Upper lobe of left lung (tissue), 6 donors: ENCODE measurements at regions not wholly inside any gene's neighbourhood (a gene's known extent, or its start where the extent isn't known, plus 50 kb on each side); places are given as distances from the start of the nearest gene placed in this dataset.

Experiments used
- ATAC-seq, 2 donors: fragments of 200-7000 bp; cut with Tn5 transposase; one replicate each; pipeline ENCODE4 v1.9.1; 2022; ENCODE audit warnings: mild to moderate bottlenecking in 2 of 2, moderate library complexity in 2 of 2; ENCODE audit not compliant: low FRiP score in 2 of 2
- DNase-seq, 2 donors: peaks; one replicate each; pipeline ENCODE4 v3.0.0-alpha.2; 2019 to 2020
- H3K27ac ChIP-seq, 4 donors: fragments of 200-600 bp; sonication (generic); one replicate each; pipeline ENCODE4 v1.5.1; 2016 to 2019
- H3K27me3 ChIP-seq, 4 donors: fragments of 200-600 bp; sonication (generic); one replicate each; pipeline ENCODE4 v1.5.1; 2017 to 2019
- H3K36me3 ChIP-seq, 4 donors: fragments of 200-600 bp; sonication (generic); one replicate each; pipeline ENCODE4 v1.5.1; 2016 to 2019
- H3K4me1 ChIP-seq, 4 donors: fragments of 200-600 bp; sonication (generic); one replicate each; pipeline ENCODE4 v1.5.1; 2018 to 2019
- H3K4me3 ChIP-seq, 4 donors: fragments of 200-600 bp; sonication (generic); one replicate each; pipeline ENCODE4 v1.5.1; 2017 to 2019; ENCODE audit warnings: mild to moderate bottlenecking in 2 of 4, moderate library complexity in 1 of 4
- H3K9me3 ChIP-seq, 4 donors: fragments of 200-600 bp; sonication (generic); one replicate each; pipeline ENCODE4 v1.5.1; 2018 to 2019
- CTCF ChIP-seq, 6 experiments: fragments of 450-650 bp in 4 of 6; fragments of 200-600 bp in 2 of 6; sonication (generic) in 2 of 6; IDR thresholded peaks; one replicate each; pipeline ENCODE4 v1.5.1; 2016 to 2019; ENCODE audit warnings: antibody characterized with exemption in 6 of 6
- EP300 ChIP-seq, 4 donors: sonication (generic); formaldehyde crosslinking; IDR thresholded peaks; one replicate each; pipeline ENCODE4 v1.5.1; 2017; ENCODE audit warnings: antibody characterized with exemption in 4 of 4, control low read depth in 2 of 4
- POLR2A ChIP-seq, 4 donors: fragments of 450-650 bp; IDR thresholded peaks; one replicate each; pipeline ENCODE4 v1.5.1; 2016 to 2017; ENCODE audit warnings: antibody characterized with exemption in 4 of 4, mild to moderate bottlenecking in 2 of 4
- POLR2AphosphoS5 ChIP-seq, 2 donors: sonication (generic); formaldehyde crosslinking; IDR thresholded peaks; one replicate each; pipeline ENCODE4 v1.5.1; 2017; ENCODE audit warnings: antibody characterized with exemption in 2 of 2
- WGBS, 2 donors: methylation state at CpG; one replicate each; pipeline ENCODE4 v1.1.5; 2017 to 2018; 5-methylcytosine and 5-hydroxymethylcytosine counted together
- donor health status: DM: no; HTN: no; CAD: no; lungs with moderate emphysema.
- donor health status: DM: no; HTN: yes; CAD: no; lungs with severe emphysema.

- peaks cover 0 to 4% (median 0%) of the 10 kb centered on the region in 4 donors for H3K9me3 ChIP-seq
- no peaks in the 10 kb centered on the region for H3K27me3 ChIP-seq
- H3K36me3 ChIP-seq = no peaks in the 10 kb centered on the region
- H3K27ac ChIP-seq = no peak overlapping the region
- ATAC-seq = no peak
- no peak for DNase-seq
- H3K4me1 ChIP-seq = no peaks in the 10 kb centered on the region
- 80 to 87% methylated on average over 2 of the region's 2 CpGs for WGBS, 2 donors
- TF ChIP-seq POLR2AphosphoS5 (IDR thresholded peaks at IDR 0.05) = no peak
- TF ChIP-seq EP300 (IDR thresholded peaks at IDR 0.05) = no peak
- no peak for TF ChIP-seq CTCF (IDR thresholded peaks at IDR 0.05)
- TF ChIP-seq POLR2A (IDR thresholded peaks at IDR 0.05) = no peak
- H3K4me3 ChIP-seq = no peak overlapping the region
Measured at GRCh38 chr6:9504191-9504590, 910.7 kb downstream of the TFAP2A start.

GRCh38 chr6:9503111-9503761 is 911.6 kb downstream of the TFAP2A start:
- no peak for DNase-seq
- ATAC-seq = no peak
- 52 to 62% methylated on average over 7 of the region's 7 CpGs for WGBS, 2 donors
- H3K9me3 ChIP-seq = peaks cover 0 to 4% (median 0%) of the 10 kb centered on the region in 4 donors
- no peaks in the 10 kb centered on the region for H3K27me3 ChIP-seq
- no peak overlapping the region for H3K4me3 ChIP-seq
- no peaks in the 10 kb centered on the region for H3K36me3 ChIP-seq
- H3K4me1 ChIP-seq = no peaks in the 10 kb centered on the region
- H3K27ac ChIP-seq = no peak overlapping the region
- TF ChIP-seq POLR2A (IDR thresholded peaks at IDR 0.05) (no peak), POLR2AphosphoS5 (IDR thresholded peaks at IDR 0.05) (no peak), CTCF (IDR thresholded peaks at IDR 0.05) (no peak), EP300 (IDR thresholded peaks at IDR 0.05) (no peak)

GRCh38 chr6:9499709-9500108 is 915.2 kb downstream of the TFAP2A start:
- WGBS, 2 donors = 73 to 76% methylated on average over 4 of the region's 4 CpGs

GRCh38 chr6:9496837-9497236 is 918.0 kb downstream of the TFAP2A start:
- TF ChIP-seq POLR2AphosphoS5 (IDR thresholded peaks at IDR 0.05) (no peak), POLR2A (IDR thresholded peaks at IDR 0.05) (no peak), EP300 (IDR thresholded peaks at IDR 0.05) (no peak), CTCF (IDR thresholded peaks at IDR 0.05) (no peak)
- DNase-seq = no peak
- H3K27me3 ChIP-seq = no peaks in the 10 kb centered on the region
- WGBS, 2 donors = 83 to 84% methylated on average over 6 of the region's 6 CpGs
- H3K36me3 ChIP-seq = no peaks in the 10 kb centered on the region
- H3K27ac ChIP-seq = no peak overlapping the region
- peaks cover 0 to 4% (median 0%) of the 10 kb centered on the region in 4 donors for H3K9me3 ChIP-seq
- no peak overlapping the region for H3K4me3 ChIP-seq
- H3K4me1 ChIP-seq = no peaks in the 10 kb centered on the region
- no peak for ATAC-seq

More at GRCh38 chr6:9499709-9500108, 915.2 kb downstream of the TFAP2A start:
- DNase-seq (no peak), ATAC-seq (no peak)
- Histone ChIP-seq H3K27me3 (no peaks in the 10 kb centered on the region), H3K4me1 (no peaks in the 10 kb centered on the region), H3K36me3 (no peaks in the 10 kb centered on the region), H3K27ac (no peak overlapping the region), H3K4me3 (no peak overlapping the region), H3K9me3 (peaks cover 0 to 3% (median 0%) of the 10 kb centered on the region in 4 donors)
- no peak for TF ChIP-seq EP300 (IDR thresholded peaks at IDR 0.05)
- TF ChIP-seq POLR2AphosphoS5 (IDR thresholded peaks at IDR 0.05) = no peak
- no peak for TF ChIP-seq POLR2A (IDR thresholded peaks at IDR 0.05)

GRCh38 chr6:9494864-9495263 is 920.0 kb downstream of the TFAP2A start:
- Histone ChIP-seq H3K9me3 (peaks cover 0 to 4% (median 0%) of the 10 kb centered on the region in 4 donors), H3K4me1 (no peaks in the 10 kb centered on the region), H3K36me3 (no peaks in the 10 kb centered on the region), H3K4me3 (no peak overlapping the region), H3K27ac (no peak overlapping the region), H3K27me3 (no peaks in the 10 kb centered on the region)
- whole genome bisulfite sequencing, 2 donors = 53 to 61% methylated on average over 1 of the region's 1 CpG
- no peak for DNase-seq
- TF ChIP-seq POLR2AphosphoS5 (IDR thresholded peaks at IDR 0.05) (no peak), POLR2A (IDR thresholded peaks at IDR 0.05) (no peak)
- ATAC-seq = no peak

- 49 to 52% methylated on average over 3 of the region's 3 CpGs for WGBS, 2 donors
- no peak overlapping the region for H3K27ac ChIP-seq
- H3K4me3 ChIP-seq = no peak overlapping the region
- H3K36me3 ChIP-seq = no peaks in the 10 kb centered on the region
- DNase-seq (no peak), ATAC-seq (no peak)
- H3K9me3 ChIP-seq = peaks cover 0 to 4% (median 0%) of the 10 kb centered on the region in 4 donors
- no peaks in the 10 kb centered on the region for H3K4me1 ChIP-seq
- H3K27me3 ChIP-seq = no peaks in the 10 kb centered on the region
- TF ChIP-seq POLR2AphosphoS5 (IDR thresholded peaks at IDR 0.05) (no peak), EP300 (IDR thresholded peaks at IDR 0.05) (no peak), POLR2A (IDR thresholded peaks at IDR 0.05) (no peak), CTCF (IDR thresholded peaks at IDR 0.05) (no peak)
Measured at GRCh38 chr6:9492790-9493189, 922.1 kb downstream of the TFAP2A start.
